Activated CD8-positive, alpha-beta memory T cell treated with anti-CD3 and anti-CD28 coated beads for 4 hours (primary cell): ENCODE measurements at regions not wholly inside any gene's neighbourhood (a gene's known extent, or its start where the extent isn't known, plus 50 kb on each side); places are given as distances from the start of the nearest gene placed in this dataset.

ENCODE experiments used
- DNase-seq, 2 donors: peaks; one replicate each; pipeline ENCODE4 v3.0.0-alpha.2; 2020; ENCODE audit warnings: low read depth in 2 of 2

- no peak for DNase-seq
Observed at GRCh38 chr21:35343046-35343819, 294.1 kb upstream of the RUNX1 start.

- DNase-seq: no peak
Observed at GRCh38 chr21:35342440-35342839, 293.3 kb upstream of the RUNX1 start.

DNA sequence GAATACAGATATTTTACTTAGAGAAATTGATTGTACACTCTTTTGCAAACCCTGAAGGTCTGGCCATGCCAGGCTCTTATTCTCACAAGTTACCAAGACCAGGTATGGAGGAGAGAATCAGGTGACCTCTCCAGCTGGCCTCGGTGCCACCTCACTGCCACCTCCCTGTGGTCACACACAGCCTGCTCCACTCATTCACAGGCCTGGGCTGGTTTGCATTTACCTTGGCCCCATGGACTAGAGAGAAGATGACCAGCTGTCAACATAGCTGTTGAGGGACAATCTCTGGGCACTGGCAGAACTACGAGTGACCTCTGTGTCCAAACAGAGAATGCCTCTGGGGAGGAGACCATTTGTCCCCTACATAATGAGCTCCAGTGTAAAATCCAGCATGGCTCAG is 291.2 kb upstream of the RUNX1 start:
- no peak for DNase-seq

- DNase-seq: no peak
Observed at GRCh38 chr21:35338881-35339632, 290.0 kb upstream of the RUNX1 start.

- DNase-seq: no peak
Observed at GRCh38 chr21:35338281-35338680, 289.2 kb upstream of the RUNX1 start.

DNA sequence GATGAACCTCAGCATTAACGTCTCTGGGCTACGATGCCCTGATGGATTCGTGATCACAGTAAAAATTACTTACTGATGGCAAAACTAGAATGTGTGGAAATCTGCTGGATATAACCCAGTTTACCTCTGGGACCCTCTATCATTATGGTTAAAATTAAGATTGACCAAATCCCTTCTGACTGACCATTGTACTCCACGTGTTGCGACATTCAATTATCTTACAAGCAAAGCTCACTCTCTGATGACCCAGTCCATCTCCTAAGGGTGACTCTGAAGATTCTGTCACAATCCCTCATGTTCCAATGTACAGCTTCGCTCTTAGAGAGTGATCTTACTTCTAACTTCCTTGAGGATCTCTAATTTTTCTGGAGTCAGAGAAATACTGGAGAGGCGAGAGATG is 288.5 kb upstream of the RUNX1 start:
- DNase-seq: no peak

DNA sequence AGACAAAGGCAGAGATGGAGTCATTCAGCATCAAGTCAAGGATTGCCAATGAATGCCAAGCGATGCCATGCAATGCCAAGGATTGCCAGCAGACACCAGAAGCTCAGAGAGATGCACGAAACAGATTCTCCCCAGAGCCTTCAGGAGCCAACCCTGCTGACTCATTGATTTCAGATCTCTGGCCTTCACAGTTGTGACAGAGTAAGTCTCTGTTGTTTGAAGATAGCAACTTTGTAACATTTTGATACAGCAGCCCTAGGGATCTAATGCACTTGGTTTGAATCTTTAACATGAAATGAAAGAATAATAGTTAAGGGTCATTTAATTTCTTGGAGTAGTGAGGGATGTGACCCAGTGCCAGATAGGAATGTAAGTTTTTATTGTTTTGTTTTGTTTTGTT is 287.4 kb upstream of the RUNX1 start:
- DNase-seq: no peak

DNA sequence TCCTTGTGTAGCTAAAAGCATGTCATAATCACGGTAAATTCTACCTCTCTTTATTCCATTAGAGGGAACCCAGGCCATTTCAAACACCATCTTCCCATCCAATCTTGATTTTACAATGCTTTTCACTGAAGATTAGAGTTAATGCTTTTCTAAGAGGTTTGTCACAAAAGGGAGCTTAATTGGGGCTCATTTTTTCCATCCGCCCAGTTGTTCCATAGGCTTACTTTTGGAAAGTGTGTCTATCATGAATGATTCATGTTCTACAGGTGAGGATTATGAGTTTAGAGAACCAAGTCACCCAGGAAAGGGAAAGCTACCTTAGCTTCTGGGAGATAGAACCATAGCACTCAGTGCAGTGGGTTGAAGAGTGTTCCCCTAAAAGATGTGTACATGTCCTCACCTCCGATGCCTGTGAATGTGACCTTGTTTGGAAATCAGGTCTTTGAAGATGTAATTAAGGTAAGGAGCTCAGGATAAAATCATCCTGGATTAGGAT is 286.9 kb upstream of the RUNX1 start:
- DNase-seq: no peak

DNA sequence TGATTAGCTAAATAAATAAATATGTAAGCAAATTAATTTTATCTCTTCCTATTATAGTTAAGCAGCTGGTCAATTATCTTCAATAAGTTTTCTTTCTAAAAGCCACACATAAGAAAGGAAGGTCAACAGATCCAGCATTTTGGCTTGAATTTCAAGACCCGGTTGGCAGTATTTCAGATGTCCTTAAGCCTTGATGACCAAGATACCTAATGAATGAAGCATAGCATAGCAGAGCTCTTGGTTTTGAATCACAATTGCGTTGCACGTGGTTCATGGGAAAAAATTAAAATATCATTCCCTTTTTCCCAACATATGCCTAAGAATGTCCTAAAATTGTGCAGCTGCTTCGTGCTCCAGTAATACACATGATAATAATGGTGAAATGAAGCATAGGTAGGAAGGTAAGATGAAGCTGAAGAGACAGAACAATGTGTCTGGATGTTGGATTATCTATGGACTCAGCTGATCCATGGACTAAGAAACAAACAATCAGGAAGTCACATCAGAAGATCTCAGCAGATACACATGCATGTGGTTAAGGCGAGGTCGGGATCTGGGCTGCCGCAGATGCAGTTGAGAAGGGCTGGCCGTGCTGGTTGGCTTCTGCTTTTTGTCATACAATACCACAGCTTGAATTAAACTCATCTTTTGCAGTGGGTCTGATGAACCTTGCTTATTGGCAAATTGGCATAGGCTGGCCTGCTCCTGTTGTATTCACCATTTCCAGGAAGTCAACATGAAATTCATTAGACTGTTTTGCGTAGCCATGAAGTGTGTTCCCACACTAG is 284.9 kb upstream of the RUNX1 start:
- DNase-seq: no peak

DNA sequence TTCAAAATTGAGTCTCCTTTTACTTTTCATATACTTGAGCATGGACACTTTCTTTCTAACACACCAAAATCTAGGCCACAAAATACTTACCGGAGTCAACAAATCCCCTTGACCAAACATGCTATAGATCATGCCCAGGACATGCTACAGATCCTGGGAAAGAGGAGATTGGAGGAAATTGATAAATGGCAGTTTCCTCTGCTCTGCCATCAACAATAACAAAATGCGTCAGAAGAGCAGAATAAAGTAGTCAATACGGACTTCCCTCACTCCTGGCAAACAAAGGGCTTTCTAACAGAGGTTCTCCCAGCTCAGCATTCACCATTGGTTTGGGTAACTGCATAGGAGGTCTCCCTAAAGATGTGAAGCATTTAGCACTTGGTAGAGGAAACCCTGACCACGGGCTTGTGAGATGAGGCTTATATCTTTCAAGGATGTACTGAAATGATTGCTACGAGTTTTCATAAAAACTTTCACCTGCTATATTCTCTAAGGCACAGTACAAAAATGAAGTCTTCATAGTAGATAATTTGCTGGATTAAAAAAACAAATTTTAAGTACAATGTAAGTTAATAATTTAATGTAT is 283.8 kb upstream of the RUNX1 start:
- DNase-seq: no peak

GRCh38 chr21:35329940-35330660 is 281.0 kb upstream of the RUNX1 start:
- DNase-seq: no peak

DNA sequence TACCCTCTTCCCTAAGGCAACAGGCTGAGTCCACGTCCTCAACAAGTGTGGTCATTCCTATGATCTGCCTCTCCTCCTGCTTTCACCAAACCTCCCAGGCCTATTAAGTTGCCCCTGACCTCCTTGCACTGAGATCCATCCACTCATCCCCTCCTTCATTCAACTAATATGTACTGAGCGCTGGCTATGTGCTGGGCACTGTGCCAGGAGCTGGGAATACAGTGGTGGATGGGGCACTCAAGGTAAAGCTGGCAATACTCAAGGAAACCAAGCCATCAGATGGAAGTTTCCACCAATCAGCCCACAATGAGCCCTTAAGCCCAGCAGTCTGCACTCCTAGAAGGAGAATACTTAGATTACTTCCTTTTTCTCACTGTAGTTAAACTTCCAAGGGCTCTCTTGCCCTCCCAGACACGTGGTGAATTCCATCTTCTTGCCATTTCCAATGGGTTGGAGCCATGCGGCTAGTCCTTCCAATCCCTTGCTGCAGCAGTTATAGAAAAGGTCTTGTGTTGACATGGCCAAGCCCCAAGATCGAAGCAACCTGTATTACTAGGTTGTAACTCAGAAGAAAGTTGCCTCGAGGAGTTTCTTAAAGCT is 279.9 kb upstream of the RUNX1 start:
- no peak for DNase-seq

- no peak for DNase-seq
Observed at GRCh38 chr21:35326677-35327076, 277.6 kb upstream of the RUNX1 start.

DNA sequence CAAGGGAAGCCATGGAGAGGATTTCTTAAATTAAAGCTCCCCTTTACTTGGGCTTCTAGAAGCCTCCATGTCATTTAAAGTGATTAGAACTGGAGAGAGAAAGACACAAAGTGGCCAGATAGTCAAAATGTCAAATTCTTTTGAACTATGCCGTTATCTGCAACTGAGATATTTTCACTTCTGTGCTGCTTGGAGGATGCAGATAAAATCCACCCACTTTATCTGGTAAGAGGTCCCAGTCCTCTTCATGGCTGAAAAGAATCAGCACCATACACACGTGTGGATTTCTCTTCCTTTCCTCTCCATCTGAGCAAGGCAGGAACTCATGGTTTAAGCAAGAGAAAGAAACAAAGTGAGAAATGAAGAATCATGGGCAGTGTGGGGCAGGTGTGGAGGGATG is 276.9 kb upstream of the RUNX1 start:
- DNase-seq: no peak

GRCh38 chr21:35324372-35325220 is 275.5 kb upstream of the RUNX1 start:
- no peak for DNase-seq

- no peak for DNase-seq
Observed at GRCh38 chr21:35323947-35324346, 274.8 kb upstream of the RUNX1 start.

- no peak for DNase-seq
Observed at GRCh38 chr21:35321322-35322200, 272.5 kb upstream of the RUNX1 start.

GRCh38 chr21:35319684-35320283 is 270.7 kb upstream of the RUNX1 start:
- no peak for DNase-seq

DNA sequence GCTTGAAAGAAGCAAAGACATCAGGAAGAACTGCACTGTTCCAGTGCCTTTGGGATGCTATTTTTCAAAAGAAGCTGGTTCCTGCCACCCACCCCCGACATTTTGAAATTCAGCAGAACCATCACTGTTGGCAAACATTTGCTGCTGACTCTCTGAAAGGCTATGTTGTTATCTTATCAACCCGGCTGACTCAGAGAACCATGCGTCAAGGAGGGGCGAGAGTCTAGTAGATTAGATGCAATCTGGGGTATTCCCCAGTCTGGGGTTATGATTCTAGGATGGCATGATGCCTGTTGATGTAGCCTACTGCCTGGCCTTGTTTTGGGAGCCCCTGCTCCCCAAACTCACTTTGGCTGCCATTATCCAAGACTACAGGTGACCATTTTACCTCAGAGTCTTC is 267.8 kb upstream of the RUNX1 start:
- no peak for DNase-seq
